Germinal center (tissue), 1 donor: ENCODE measurements at regions not wholly inside any gene's neighbourhood (a gene's known extent, or its start where the extent isn't known, plus 50 kb on each side); places are given as distances from the start of the nearest gene placed in this dataset.

ENCODE experiments used
- DNase-seq: peaks from one replicate; pipeline ENCODE4 v3.0.0; 2012; ENCODE audit warnings: mixed read lengths, low spot score

DNA sequence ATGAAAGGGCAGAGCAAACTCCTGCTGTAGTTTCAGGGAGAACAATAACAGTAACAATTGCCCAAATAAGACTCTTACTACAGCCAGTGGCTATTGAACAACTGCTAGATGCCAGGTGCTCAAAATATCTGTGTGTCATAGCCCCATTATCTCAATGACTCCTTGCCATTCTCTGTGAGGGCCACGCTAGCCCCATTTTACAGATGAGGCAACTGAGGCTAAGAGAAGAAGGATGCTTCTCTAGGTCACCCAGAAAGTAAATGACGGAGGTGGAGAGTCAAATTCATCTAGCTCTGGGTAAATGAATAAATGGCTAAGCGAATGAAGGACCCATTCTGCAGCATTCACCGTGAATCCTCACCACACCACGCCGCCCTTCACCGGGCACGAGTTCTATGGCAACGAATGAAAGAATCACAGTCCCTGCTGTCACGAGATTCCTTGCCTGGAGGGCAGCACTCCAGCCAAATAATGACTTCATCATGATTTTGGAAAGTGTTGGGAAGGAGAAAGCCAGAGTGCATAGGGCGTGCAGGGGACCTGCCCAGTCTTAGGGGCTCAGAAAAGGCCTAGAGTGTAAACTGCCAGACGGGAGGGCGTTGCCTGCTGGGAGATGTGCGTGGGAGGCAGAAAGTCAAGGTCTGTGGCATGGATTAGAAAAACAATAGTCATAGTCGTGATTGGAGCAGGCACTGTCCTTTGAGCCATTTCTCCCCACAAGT is 147.2 kb downstream of the C9orf50 start:
- no peak for DNase-seq

DNA sequence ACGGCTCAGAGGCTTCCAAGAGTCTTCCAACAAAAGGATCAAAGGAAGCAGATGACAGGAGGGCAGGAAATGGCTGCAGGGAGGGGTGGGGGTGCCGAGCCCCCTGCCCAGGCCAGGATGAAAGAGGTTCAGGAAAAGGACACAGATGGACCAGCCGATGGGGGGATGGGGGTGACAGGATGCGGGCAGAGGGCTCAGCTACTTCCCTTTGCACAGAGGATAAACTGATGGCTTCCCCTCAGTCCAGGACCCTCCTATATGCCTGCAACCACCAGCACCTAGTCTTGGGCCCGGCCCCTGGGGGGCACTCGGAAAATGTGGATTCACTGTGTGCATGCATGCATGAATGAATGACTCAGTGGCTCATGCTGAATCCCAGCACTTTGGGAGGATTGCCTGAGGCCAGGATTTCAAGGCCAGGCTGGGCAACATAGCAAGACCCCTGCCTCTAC is 148.2 kb downstream of the C9orf50 start:
- DNase-seq, result no peak

DNA sequence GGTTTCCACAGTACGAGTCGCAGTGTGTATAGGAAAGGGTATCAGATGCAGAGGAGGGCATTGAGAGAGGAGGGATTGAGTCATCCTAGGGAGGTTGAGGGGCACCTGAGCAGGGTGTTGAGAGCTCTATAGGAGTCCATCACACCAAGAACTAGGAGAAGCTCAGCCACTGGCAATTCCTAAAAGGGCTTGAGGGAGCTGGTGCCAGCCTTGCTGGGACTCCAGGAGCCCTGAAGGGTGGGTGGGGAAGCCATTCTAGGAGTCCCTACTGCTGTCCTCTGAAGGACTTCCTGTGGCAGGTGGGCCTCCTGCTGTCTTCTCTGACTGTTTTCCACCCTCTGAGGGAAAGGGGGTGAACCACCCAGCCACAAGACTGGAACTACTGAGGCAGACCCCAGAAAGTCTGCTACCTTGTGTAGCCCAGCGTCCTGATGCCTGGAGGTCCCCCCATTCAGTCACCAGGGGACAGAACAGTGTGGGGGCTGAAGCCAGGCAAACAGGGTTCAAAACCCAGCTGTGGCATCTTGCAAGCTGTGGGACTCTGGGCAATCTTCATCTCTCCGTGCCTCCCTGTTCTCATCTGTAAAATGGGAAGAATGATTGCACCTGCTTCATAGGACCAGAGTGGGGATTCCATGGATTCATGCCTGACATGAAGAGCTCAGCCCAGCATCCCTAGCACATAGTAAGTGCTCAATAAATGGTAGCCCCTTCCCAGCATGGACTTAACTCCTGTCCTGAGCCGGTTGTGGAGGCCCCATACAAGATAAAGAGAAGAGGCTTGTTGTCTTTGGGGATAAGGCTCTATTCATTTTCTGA is 149.5 kb downstream of the C9orf50 start:
- DNase-seq, result no peak

DNA sequence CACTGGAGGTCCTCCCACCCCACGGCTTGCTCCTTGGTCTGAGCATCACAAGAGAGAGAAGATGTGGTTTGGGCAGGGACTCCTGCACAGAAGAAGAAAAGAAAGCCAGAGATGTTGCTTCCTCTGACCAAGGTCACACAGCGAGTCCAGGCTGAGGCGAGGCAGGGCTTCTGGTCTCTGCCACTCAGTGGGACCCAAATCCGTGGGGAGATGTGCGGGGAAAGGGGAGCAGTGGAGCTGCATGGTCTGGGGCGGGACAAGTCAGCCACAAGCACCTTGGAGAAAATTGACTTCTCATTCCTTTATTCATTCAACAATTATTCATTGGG is 150.9 kb downstream of the C9orf50 start:
- no peak for DNase-seq

DNA sequence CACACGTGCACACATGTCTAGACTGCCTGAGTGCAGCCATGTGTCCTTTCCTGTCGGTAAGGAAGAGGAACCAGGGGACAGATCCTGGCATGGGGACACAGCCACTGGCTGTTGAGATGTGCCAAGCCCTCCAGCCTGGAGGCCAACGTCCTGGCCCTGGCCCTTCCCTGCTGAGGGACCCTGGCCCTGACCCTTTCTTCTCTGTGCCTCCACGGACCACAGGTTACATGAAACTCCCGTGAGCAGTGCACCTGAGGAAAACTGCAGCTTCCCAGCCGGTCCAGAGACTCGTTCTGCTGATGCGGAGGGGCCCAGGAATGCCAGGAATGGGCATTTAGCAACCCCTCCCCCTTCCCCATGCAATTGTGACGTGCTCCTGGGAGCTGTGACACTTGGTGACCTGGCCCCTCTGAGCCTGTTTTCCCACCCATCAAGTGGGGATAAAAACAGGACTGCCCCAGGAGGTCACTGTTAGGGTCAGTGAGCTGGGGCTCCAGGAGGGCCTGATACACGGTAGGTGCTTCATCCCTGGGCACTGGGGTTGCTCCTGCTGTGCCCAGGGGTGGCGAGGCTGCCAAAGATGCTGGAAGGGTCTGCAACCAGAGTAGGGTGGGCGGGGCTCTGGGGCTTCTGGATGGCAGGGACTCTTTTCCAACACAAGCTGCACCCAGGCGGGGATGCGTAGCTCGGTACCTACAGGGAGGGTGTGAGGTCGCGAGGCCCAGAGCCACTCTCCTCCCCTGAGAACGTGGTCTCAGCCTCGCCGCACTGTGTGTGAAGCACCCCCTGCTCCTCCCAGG is 151.5 kb downstream of the C9orf50 start:
- DNase-seq, result no peak

DNA sequence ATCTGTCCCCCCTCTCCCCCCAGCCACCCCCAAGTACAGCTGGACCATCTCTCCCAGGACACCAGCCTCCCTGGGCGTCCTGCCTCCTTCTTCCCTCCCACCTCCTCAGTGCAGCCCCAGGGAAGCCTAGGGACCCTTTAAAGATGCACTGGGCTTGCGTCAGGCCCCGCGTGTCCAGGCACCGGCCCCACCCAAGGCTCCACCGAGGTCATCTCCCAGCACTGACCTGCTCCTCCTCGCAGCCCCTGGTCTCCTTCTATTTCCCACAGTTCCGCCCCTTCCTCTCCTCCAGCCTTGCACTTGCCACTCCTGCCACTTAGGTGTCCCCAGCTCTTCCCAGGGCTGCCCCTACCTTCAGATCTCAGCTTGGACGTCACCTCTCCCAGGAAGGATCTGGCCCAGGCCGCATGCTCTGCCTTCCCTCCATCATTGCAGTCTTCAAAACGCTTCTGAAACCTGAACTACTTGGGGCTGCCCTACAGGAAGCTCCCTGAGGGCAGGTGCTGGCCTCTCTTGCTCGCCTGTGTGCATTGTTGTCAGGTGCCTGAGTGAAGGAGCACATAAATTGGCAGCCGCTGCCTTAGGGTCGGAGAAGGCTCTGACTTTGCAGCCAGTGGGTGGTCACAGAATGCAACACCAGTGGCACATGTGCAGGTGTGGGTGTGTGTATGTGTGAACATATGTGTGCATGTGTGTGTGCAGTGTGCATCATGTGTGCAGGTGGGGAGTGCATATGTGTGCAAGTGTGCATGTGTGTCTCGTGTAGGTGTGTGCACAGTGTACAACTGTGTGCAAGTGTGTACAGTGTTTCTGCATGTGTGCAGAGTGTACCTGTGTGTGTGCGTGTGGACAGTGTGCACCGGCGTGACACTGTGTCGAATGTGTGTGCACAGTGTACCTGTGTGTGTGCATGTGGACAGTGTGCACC is 152.9 kb downstream of the C9orf50 start:
- DNase-seq, result no peak

DNA sequence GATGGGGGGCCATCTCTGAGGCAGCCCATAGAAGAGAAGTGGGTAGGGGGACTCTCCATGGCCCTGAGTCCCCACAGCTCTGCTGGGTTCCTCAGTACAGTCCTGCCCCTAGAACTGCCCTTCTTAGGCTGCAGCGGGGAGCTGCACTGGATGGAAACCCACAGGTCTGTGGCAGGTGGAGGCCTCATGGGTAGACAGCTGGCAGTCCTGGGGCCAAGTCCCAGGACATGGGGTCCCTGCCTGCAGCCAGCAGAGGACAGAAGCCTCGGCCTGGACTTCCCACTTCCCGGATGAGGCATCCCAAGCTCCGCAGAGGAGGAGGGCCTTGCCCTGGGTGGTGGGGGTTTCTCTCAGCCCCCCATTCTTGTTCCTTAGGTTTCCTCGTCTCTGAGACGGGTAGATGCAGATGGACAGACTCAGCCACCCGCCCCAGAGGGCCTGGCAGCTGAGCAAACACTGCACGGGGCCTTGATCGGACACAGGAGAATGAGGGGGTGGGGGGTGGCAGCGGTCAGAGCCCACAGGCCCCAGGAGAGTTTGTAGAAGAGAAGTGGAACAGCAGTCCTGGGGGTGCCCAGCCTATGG is 153.8 kb downstream of the C9orf50 start:
- DNase-seq, result no peak

DNA sequence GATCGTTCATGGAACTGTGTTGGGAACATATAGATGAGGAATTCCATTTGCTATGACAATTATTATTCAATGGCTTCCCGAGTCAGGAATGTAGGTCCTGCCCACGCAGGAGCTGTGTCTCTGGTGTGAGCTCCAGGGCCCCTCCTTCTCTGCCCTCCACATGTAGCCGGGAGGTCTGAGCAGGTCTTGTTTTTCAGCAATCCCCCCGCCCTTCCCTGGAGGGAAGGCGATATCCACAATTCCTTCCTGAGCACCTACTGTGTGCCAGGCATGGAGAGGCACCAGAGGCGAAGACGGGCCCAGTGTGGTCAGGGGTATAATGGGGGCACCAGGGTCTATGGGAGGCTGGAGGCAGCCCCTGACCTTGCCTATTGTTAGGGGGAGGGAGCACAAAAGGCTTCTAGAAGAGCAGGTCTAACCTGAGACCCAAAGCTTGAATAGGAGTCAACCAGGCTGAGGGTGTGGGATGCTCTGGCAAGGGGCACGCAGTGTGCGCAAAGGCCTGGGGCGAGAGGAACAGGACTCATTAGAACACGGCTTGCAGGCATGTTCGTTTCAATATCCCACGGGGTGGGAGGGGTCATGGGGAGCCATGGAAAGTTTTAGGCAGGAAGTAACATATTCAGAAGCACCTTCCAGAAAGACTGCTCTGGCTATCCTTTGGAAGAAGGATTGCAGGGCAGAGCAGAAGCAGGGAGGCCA is 154.9 kb downstream of the C9orf50 start:
- DNase-seq, result no peak

DNA sequence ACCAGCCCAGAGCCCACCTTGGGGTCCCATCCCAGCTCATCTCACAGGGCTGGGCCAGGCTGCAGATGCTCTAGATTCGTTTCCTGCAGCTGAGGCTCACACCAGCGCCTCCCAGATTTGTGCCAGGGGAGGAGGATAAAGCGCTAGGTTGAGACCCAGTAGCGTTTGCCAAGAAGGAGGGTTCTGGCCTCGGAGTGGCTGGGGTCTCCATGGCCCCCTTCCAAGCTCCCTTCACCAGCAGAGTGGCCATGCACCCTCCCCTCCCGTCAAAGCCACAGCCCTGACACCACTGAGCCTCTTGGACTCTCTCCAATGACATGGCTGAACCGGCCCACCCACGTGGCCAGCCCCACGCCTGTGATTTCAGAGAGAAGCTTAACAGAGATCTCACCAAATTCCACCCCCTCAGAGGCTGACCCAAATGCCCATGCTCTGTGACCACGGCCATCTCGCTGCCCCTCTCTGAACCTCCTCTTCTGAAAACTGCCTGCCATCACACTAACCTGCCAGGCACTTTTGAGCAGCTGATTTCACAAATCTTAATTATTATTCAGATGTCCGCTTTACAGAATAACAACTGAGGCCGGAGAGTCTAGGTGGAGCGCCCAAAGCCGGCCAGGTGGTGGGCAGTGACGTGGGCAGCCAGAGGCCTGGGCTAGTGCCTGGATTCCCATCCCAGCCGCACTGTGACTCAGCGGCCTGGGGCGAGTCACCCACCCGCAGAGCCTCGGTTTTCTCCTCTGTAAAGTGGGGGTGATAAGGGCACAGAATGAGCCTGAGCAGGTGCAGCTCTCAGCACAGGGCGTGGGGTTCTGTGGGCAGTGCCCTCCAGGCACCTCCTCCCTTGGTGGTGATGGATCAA is 155.7 kb downstream of the C9orf50 start:
- no peak for DNase-seq

DNA sequence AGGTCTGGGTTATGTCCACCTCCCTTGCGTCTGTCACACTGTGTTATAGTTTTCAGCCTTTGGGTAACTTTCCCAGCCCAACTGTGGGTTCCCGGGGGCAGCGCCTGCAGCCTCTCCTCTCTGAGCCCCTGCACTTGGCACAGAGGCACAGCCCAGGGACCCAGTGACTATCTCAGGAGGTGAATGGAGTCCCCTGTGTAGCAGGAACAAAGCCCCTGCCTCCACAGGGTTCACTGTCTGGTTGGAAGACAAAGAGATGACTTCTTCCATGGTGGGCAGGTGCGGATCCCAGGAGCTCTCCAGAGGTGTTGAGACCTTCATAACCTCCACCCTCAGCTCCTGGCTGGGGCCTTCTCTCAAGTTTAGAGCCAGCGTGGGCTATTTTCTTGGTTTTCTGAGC is 156.9 kb downstream of the C9orf50 start:
- DNase-seq, result no peak

DNA sequence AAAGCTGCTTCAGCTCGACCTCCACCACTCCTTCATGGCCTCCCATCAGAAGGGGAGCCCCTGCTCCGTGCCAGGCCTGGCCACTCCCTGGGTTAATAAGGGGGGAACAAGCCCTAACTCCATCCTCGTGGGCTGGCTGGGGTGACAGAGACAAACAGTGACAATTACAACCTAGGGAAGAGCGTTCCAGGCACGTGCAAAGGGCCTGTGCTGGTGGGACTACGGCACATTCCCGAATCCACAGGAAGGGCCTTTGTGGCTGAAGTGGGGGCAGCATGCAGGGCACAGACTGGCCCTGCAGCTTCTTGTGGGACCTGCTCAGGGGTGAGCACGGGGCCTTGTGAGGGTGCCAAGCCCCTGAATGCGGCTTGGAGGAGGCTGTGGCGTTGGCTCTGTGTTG is 157.4 kb downstream of the C9orf50 start:
- no peak for DNase-seq

DNA sequence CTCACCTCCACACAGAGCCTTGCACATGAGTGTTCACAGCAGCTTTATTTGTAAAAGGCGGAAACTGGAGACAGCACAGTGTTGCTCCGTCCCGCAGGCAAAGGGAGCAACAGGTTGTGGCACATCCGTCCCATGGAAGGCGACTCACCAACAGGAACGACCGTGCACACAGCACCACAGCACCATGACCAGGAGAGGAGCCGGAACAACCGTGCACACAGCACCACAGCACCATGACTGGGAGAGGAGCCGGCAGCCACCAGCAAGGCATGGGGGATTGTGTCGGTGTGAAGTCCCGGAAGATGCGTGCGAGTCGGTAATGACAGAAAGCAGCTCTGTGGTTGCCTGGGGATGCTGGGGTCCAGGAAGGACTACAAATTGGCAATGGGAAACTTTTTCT is 158.5 kb downstream of the C9orf50 start:
- DNase-seq, result no peak

DNA sequence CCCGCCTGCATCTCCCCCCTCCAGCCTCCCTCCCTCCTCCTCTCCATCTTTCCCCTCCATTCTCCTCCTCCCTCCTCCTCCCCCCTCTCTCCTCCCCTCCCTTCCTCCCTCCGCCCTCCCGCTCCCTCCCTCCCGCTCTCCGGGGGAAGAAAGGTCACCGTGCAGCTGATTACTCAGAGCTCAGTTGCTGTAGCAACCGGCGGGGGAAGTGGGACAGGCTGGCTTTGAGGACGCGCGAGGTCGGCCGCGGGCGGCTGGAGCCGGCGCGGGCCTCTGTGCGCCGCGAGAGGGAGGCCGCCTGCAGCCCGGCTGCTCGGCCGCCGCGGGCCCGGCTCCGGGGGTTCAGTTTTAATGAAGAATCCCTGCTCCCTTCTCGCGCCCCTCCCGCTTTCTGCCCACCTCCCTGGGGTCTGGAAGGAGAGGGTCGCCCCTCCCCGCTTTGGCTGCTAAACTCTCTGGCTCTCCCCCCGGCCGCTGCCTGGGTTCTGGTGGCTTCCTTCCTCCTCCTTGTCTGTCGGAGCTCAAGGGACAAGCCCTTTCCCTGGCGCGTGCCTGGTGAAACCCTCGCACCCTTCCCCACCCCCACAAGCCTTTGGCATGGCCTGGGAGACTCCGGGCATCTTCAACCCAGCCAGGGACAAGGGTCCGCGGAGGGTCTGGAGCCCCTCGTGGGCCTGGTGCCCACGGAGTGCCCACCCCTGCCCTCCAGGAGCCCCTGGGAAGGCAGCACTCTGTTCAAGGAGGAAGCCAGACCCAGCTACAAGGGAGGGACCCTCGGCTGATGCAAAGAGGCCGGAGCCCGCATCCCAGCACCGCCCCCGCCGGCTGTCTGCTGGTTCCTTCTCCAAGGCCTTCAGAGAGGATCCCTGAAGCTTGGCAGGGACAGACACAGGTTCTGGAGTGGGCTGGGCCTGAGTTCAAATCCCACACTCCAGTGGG is 160.3 kb downstream of the C9orf50 start:
- DNase-seq, result peak; percentile 82

DNA sequence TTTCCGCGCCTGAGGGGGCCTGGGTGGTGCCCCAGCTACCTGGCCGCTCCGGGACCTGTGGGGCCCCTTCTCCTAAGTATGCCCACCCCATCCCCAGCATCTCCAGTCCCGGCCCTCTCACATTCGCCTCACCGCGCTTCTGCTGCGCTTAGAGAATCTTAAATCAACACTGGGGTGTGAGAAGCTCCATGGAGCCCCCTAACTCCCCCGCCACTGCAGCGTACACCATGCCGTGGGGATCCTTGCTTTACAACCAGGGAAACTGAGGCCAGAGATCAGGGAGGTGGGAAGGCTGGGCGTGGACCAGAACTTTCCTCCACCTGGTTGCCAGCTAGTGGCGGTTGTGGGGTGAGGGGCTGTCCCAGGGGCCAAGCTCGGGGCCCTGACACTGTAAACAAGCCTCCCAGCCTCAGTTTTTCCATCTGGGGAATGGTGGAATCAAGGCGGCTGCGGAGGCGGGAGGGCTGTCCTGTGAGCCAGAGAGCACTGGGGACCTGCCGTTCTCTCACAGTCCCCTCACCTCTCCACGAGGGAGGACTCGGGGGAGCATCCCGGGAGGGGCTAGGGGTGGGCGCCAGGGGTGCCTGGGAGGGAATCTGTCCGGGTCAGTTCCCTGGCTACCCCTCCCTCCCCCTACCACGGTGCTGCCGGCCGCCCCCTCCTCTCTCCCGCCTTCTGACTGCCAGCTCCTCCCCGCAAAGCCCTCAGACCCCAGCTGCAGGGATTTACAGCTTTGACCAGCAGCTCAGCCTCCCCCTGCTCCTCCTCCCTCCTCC is 161.2 kb downstream of the C9orf50 start:
- no peak for DNase-seq

DNA sequence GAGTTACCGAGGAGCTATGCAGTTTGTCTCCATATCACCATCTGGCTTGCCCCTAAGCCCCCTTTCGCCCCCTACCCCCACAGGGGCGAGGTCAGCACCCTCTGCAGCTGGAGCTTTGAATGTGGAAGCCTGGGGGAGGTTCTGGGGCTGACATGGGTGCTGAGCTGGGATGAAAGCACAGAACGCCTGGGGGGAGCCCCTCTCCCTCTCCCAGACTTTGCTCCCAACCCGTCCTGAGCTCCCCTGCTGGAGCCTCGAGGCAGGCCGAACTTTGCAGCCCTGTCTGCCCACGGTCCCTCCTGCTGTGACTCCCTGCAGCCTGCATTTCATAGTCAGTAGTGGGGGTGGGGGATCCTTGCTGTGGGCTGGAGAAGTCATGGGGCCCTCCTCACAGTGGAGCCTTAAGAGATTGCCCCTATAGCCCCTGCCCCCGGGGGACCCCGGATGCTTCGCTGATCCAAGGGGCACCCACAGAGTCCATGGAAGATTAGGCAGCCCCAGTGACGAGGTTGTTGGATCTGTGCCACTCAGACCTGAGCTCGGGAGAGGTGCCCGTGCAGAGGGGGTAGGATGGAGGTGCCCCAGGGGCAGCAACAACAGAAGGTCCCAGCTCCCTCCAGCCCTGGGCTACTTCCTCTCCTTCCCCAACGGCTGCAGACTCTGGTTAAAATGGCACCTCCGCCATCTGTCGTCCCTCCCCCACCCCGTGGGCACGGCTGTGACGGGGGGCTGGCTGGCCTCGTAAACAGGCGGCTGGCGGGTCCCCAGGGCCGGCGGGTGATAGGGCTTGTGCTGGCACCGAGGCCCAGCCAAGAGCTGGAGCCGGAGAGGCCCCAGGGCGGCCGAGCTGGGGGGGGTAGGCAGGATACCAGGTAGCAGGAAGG is 162.0 kb downstream of the C9orf50 start:
- peak; percentile 45 for DNase-seq

DNA sequence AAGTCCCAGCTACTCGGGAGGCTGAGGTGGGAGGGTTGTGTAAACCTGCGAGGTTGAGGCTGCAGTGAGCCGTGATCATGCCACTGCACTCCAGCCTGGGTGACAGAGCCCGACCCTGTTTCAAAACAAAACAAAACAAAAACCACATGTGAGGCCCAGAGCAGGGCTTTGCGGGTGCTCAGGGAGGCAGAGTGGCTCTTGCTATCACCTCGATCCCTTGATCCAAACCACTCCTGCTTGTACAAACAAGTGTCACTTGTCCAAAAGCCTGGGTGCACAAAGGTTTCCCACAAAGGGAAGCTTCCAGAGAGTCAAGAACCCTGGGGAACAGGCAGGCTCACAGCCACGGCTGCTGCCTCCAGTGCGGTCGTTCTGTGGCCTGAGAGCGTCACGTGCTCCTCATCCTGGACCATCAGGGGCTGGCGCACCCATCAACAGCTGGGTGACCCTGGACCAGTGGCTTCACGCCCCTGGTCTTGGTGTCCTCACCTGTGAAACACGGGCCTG is 162.7 kb downstream of the C9orf50 start:
- DNase-seq, result no peak
